ENCODE measurements at regions not wholly inside any gene's neighbourhood (a gene's known extent, or its start where the extent isn't known, plus 50 kb on each side); places are given as distances from the start of the nearest gene placed in this dataset.

DNA sequence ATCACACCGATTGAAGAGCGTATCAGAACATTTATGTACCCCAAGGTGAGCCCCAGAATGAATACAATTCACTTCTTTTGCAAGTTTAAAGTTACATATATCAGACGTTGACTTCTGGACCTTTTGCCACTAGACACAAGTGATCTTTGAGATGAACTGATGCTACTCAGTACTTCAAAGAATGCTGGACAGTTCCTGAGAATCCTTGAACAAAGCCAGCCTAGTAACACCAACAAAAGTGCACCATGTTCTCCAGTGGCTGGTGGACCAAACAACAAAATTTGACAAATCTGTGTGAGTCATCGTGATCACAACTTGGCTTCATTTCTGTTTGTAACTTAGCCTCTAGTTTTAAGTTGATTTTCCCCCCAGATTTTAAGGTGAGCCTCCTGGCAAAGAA lies 355.7 kb downstream of the SOX2 start:
- DNase-seq (ENCODE audit: low read depth), result no peak

DNA sequence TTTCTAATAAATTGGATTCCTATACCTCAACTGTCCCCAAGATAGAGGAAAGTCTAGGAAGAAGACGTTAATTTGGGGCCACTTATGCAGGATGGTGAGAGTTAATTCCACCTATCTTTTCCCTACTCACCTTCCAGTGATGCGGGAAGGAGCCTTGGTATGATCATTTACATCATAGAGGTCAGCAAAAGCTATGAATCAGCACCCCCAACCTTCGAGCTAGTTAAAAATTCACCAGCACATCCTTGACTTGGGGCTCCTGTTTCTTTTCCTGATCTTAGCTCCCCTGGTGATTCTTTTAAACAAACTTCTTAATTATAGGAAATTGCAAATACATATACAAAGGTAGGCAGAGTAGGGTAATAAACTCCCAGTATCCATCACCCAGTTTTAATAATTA lies 366.6 kb downstream of the SOX2 start:
- no peak for DNase-seq (ENCODE audit: low read depth)

GRCh38 chr3:182078929-182079328 lies 367.2 kb downstream of the SOX2 start:
- no peak for DNase-seq (ENCODE audit: low read depth)

DNA sequence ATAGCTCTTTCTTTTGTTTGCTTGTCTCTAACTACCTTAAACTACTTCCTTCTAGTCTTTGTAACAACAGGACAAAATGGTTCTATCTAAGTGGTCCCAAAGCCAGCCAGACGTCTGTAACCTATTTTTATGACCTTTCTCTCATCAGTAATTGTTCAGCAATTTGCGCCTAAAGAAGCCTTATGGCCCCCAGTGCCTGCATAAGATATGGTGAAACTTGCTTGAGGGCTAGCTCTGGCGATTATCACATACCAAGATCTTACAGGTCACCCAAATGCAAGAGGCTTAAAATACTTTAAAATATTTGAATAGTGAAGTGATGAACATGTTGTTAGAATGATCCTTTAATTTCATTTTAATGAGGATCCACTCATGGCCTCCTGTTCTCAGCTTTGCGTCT lies 369.4 kb downstream of the SOX2 start:
- DNase-seq (ENCODE audit: low read depth), result no peak

DNA sequence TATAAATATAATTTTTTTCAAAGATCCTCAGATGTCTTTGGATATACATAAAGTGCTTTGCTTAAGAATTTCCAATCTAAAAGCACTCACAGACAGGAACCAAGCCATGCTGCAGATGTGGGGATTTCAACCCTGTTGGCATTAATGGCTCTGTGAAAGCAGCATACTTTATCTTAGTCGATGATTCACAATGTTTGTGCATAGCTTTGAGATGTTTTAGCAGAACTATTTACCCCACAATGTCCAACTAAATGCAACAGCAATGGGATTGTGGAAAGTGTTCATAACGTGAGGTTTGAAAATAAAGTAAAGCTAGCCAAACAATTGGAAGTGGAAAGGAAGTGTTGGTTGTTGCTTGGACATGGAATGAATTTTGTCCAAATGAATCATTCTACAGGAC lies 371.4 kb downstream of the SOX2 start:
- DNase-seq (ENCODE audit: low read depth), result no peak

DNA sequence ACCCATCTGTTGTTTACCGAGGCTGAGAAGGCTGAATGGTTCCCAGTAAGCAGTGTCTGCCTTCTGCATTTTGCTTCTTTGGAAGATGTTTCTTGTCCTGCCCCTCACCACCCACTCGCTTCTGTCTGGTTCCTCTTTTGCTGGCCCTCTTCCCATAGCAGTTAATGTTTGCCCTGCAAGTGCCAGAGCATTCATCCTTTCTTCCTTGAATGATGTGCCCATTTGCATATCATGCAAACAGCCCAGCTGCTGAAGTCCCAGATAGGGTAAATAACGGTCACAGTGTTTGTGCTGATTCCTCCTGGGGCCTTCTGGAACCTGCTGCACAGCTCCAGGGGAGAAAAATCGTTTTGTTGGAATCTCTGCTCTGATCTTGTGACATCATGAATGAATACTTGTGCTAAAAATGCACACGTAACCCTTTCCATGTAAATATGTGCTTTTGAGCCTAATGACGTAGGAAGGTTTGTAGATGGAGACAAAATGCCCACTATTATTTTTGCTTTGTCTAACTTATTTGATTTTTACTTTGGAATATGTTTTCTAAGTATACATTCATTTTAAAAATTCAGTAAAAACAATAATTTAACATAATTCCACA lies 381.0 kb downstream of the SOX2 start:
- DNase-seq (ENCODE audit: low read depth), result no peak

DNA sequence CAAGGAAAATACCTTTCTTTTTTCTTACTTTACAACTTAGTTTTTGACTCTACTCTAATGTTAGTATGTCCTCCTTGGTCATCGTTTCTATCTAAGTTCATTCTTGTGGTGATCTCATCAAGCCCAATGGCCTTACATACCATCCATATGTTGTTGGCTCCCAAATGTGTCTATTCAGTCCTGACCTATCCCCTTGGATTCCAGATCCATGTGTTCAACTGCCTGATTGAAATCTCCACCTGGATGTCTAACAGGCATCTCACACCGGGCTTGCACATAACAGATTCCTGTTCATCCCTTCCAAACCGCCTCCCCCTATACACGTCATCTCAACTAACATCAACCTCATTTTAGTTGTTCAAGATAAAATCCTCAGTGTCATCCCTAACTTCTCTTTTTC lies 382.6 kb downstream of the SOX2 start:
- DNase-seq (ENCODE audit: low read depth), result no peak

- DNase-seq (ENCODE audit: low read depth), result no peak
These were observed 393.2 kb downstream of the SOX2 start for GRCh38 chr3:182104881-182105280.

DNA sequence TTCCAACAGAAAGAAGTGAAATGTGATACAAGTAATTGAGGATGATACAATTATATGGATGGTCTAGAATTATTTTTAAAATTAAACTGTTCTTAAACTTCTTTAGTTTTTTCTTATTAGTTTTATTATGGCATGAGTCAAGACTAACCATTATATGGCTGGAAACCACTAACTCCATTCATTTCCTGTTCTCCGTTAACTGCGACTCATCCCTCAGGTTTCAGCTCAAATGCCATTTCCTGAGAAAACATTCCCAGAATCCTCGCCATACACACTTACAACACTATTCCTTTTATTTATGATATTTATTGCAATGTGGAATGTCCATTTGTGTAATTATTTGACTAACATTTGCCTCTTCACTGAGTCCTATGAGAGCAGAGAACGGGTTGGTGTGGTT lies 394.1 kb downstream of the SOX2 start:
- DNase-seq (ENCODE audit: low read depth), result no peak

DNA sequence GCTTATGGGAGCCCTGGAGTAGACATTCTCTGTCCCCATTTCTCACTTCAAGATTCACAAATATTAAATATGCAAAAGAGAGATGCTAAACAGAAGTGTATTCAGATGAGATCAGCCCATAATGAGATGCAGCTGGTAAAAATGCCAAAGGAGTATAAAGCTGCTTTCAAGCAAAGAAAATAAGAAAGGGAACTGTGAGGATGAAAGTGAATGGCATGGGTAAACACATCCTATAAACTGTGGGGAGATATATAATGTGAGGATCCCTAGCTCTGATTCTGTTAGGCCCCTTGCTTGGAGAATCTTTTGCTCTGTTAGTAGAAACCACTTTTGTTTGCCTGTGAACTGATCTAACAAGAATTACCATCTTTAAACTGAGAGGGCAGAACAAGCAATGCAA lies 396.6 kb downstream of the SOX2 start:
- no peak for DNase-seq (ENCODE audit: low read depth)

DNA sequence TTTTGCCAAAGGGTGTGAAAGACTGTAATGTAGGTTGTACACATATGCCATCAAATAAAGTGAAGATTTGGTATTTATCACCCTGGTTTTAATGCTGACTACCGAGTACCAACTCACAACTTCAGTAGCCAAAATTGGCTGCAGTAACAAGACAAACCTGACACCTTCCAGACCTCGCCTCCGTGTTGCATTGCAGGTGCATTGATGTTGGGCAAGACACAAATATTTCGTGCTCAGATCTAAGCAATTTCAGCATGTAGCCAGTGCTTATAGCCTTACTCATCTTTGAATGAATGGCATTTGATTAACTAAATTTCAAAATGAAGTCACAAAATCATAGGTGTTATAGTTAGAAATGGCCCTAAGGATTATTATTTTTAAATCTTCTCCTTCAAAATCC lies 400.2 kb downstream of the SOX2 start:
- no peak for DNase-seq (ENCODE audit: low read depth)

DNA sequence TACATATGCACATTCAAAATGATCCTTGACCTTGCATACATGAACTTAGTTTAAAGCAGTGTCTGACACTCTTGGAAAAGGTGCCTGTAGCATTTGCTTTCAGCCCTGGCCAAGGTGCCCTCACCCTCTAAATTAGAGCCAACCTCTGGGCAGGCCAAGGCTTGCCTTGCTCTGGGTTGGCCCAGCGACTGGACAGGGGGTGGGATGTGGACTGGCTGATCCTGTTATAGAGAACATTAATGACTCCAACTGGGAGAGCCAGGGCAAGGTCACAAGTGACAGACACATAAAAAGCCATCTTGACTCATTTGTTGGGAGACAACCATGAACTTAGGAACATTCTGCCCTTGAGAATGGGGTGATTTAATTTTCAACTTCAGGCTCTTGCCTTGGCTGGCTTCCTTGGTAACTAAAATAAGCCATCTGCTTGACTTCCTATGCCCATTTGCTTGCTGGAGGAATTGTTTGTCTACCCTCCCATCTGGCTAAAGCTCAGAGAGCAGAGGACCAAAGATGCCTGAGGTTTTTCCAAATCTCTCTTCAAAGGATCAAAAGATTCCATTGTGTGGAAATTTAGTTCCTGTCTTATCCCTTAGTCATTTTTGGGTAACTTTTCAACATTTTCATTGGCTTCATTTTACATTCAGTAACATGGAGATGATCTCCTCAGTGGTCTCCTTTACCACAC lies 403.7 kb downstream of the SOX2 start:
- DNase-seq (ENCODE audit: low read depth), result no peak

DNA sequence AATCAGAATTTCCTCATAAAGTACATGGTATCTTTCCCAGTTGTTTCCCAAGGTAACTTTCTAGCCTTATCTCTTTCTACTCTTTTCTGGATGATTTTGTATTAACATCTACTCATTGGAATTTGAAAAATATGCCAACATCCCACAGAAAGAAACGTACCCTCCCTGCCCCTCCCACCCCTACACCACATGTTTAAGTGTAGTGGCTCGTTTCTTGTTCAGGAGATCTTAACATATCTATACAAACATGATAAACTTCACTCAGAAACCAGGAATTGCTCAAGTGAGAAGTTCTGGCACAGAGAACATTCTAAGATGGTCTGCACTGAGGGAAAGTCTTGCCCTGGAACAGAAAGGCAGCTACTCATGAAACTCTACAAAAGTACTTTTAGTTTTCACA lies 404.7 kb downstream of the SOX2 start:
- DNase-seq (ENCODE audit: low read depth), result no peak

GRCh38 chr3:182117131-182117530 lies 405.4 kb downstream of the SOX2 start:
- no peak for DNase-seq (ENCODE audit: low read depth)

- DNase-seq (ENCODE audit: low read depth), result no peak
These were observed 405.9 kb downstream of the SOX2 start for GRCh38 chr3:182117583-182117982.

- no peak for DNase-seq (ENCODE audit: low read depth)
These were observed 406.3 kb downstream of the SOX2 start for GRCh38 chr3:182118066-182118465.

- no peak for DNase-seq (ENCODE audit: low read depth)
These were observed 409.7 kb downstream of the SOX2 start for GRCh38 chr3:182121401-182121800.

- no peak for DNase-seq (ENCODE audit: low read depth)
These were observed 411.1 kb downstream of the SOX2 start for GRCh38 chr3:182122779-182123178.

DNA sequence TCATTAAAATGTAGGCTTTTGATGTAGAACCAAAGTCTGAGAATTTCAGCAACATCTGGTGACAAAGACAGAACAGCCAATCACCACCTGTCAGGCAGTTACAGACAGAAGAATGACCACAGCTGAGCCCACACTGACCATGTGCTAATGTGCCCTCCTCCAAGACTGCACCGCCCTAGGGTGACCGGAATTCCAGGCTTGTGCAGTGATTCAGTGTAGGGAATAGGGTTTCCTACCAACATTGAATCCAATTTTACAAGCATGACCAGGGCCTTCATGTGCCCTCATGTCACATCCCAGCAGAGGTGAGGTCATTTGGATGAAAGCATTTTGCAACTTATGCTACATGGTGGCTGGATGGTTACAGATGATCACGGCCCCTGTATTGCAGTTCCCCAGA lies 412.5 kb downstream of the SOX2 start:
- DNase-seq (ENCODE audit: low read depth), result no peak

- no peak for DNase-seq (ENCODE audit: low read depth)
These were observed 413.0 kb downstream of the SOX2 start for GRCh38 chr3:182124716-182125115.

- DNase-seq (ENCODE audit: low read depth), result no peak
These were observed 418.0 kb downstream of the SOX2 start for GRCh38 chr3:182129740-182130139.

DNA sequence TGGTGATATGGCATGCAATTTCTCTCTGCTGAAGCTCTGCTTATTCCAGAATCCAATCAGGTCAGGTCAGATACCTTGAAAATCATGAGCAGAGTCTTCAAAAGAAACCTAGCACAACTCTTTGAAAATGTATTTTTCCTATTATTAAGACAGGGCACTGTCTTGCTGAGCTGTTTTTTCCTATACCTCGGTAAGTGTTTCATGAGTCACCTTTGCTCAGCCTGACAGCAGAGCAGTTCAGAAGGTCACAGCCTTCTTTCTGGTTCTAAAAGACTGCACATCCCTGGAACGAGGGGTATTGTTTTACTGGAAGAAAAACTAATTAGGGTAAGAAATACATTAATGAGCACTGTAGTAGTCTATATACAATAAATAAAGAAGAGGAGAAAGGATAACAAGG lies 422.0 kb downstream of the SOX2 start:
- no peak for DNase-seq (ENCODE audit: low read depth)

DNA sequence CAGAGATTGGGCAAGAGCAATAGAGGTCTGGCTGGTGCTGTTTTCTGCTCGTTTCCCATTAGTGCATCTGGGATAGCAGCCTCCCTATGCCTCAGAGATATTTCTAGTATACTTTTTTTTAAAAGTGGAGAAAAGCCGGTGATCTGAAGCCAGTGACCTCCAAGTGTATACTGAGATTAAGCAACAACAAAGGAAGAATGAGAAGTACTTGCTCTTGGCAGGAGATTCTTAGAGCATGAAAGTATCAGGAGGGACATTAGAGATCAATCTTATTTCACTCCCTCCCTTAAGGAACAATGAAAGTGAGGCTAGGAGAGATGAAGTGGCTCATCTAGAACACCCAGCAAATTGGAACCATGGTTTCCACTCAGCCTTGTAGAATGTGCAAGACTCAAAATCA lies 423.3 kb downstream of the SOX2 start:
- no peak for DNase-seq (ENCODE audit: low read depth)

All from GM04504 (cell line).